ENCODE measurements at regions not wholly inside any gene's neighbourhood (a gene's known extent, or its start where the extent isn't known, plus 50 kb on each side); places are given as distances from the start of the nearest gene placed in this dataset.

DNA sequence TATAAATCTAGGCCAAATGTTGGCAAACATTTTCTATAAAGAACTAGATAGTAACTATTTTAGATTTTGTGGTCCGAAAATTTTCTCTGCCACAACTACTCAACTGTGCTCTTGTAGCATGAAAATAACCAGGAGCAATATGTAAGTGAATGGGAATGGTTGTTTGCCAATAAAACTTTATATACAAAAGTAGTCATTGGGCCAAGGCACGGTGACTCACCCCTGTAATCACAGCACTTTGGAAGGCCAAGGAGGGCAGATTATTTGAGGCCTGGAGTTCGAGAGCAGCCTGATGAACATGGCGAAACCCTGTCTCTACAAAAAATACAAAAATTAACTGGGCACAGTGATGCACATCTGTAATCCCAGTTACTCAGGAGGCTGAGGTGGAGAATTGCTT, 617.1 kb downstream of the EPM2A start:
- no peaks in the 10 kb centered on the region for H3K27me3 ChIP-seq (ENCODE audit: control insufficient read depth, insufficient read depth, low read length)
- no peak overlapping the region for H3K4me3 ChIP-seq (ENCODE audit: low read length)
- H3K36me3 ChIP-seq (ENCODE audit: control insufficient read depth, insufficient read depth, low read length): no peaks in the 10 kb centered on the region
- H3K9me3 ChIP-seq (ENCODE audit: control insufficient read depth, low read length): no peaks in the 10 kb centered on the region
- no peak overlapping the region for H3K9ac ChIP-seq (ENCODE audit: low read length)
- no peaks in the 10 kb centered on the region for H3K4me1 ChIP-seq (ENCODE audit: control insufficient read depth, insufficient read depth, low read length)

DNA sequence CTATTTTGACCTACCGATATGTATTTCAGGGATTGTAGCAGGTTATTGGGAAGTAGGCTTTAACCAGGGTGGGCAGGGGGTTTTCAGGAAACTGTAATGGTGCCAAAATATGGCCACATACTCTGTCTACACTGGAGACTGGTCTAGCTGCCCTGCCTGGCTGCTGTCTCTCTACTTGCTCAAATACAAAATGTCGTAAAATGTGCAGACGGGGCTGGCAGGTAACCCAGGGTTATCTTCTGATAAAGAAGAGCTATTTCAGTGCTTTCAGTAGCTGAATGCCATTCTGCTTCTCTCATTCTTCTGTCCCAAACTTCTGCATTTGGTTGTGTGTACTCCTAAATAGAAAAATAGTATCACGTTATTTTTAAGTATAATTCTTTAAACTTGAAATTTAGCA, 616.2 kb downstream of the EPM2A start:
- H3K4me1 ChIP-seq (ENCODE audit: control insufficient read depth, insufficient read depth, low read length): no peaks in the 10 kb centered on the region
- H3K4me3 ChIP-seq (ENCODE audit: low read length): no peak overlapping the region
- no peaks in the 10 kb centered on the region for H3K27me3 ChIP-seq (ENCODE audit: control insufficient read depth, insufficient read depth, low read length)
- no peak overlapping the region for H3K9ac ChIP-seq (ENCODE audit: low read length)
- no peaks in the 10 kb centered on the region for H3K9me3 ChIP-seq (ENCODE audit: control insufficient read depth, low read length)
- H3K36me3 ChIP-seq (ENCODE audit: control insufficient read depth, insufficient read depth, low read length): no peaks in the 10 kb centered on the region

DNA sequence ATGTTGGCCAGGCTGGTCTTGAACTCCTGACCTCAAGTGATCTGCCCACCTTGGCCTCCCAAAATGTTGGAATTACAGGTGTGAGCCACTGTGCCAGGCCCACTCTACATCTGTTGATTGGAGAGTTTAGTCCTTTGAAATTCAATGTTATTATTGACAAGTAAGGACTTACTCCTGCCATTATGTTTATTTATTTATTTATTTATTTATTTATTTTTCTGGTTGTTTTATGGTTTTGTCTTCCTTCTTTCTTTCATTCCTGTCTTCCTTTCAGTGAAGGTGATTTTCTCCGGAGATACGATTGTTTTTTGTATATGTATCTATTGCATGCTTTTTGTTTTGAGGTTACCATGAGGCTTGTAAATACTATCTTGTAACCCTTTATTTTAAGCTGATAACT, 602.6 kb downstream of the EPM2A start:
- H3K4me1 ChIP-seq (ENCODE audit: control insufficient read depth, insufficient read depth, low read length): no peaks in the 10 kb centered on the region
- H3K36me3 ChIP-seq (ENCODE audit: control insufficient read depth, insufficient read depth, low read length): no peaks in the 10 kb centered on the region
- no peaks in the 10 kb centered on the region for H3K9me3 ChIP-seq (ENCODE audit: control insufficient read depth, low read length)

DNA sequence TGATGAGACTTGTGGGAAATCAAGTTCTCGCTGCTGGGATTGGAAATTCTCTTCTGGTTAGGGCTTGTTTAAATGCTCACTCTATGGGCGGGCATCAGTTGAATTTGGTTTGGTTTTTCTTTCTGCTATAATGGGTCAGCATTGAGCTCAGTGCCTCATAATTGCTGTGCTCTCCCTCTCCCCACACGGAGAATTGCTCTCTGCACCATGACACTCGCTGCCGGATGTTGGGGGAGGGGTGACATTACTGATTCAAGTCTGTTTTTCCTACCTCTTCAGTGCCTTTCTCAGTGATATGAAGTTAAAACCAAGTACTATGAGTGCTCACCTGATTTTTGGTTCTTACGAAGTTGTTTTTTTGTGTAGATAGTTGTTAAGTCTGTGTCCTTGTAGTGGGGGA, 599.6 kb downstream of the EPM2A start:
- Histone ChIP-seq H3K4me3 (ENCODE audit: low read length) (no peak overlapping the region), H3K27me3 (ENCODE audit: control insufficient read depth, insufficient read depth, low read length) (no peaks in the 10 kb centered on the region), H3K9ac (ENCODE audit: low read length) (no peak overlapping the region), H3K36me3 (ENCODE audit: control insufficient read depth, insufficient read depth, low read length) (no peaks in the 10 kb centered on the region), H3K4me1 (ENCODE audit: control insufficient read depth, insufficient read depth, low read length) (no peaks in the 10 kb centered on the region), H3K9me3 (ENCODE audit: control insufficient read depth, low read length) (no peaks in the 10 kb centered on the region)

More for the DNA sequence above, 602.6 kb downstream of the EPM2A start:
- Histone ChIP-seq H3K4me3 (ENCODE audit: low read length) (no peak overlapping the region), H3K27me3 (ENCODE audit: control insufficient read depth, insufficient read depth, low read length) (no peaks in the 10 kb centered on the region), H3K9ac (ENCODE audit: low read length) (no peak overlapping the region)

DNA sequence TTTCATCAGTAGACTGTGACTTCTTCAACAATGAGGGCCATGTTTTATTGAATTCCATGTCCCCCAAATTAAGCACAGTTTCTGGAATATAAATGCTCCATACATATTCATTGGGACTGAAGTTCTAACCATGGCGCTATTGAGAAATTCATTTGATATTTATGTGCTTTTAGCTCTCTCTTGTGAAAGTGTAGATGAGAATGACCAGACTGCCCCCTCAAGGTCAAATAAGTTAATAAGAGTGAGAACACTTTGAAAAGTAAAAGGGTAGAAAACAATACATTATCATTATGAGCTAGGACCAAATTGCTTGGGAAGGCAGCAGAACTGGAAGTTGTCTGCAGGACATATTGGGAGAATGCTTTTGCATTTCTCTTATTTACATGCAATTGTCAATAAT, 597.9 kb downstream of the EPM2A start:
- H3K36me3 ChIP-seq (ENCODE audit: control insufficient read depth, insufficient read depth, low read length): no peaks in the 10 kb centered on the region
- H3K4me3 ChIP-seq (ENCODE audit: low read length): no peak overlapping the region
- H3K9ac ChIP-seq (ENCODE audit: low read length): no peak overlapping the region
- no peaks in the 10 kb centered on the region for H3K9me3 ChIP-seq (ENCODE audit: control insufficient read depth, low read length)
- no peaks in the 10 kb centered on the region for H3K27me3 ChIP-seq (ENCODE audit: control insufficient read depth, insufficient read depth, low read length)
- no peaks in the 10 kb centered on the region for H3K4me1 ChIP-seq (ENCODE audit: control insufficient read depth, insufficient read depth, low read length)

DNA sequence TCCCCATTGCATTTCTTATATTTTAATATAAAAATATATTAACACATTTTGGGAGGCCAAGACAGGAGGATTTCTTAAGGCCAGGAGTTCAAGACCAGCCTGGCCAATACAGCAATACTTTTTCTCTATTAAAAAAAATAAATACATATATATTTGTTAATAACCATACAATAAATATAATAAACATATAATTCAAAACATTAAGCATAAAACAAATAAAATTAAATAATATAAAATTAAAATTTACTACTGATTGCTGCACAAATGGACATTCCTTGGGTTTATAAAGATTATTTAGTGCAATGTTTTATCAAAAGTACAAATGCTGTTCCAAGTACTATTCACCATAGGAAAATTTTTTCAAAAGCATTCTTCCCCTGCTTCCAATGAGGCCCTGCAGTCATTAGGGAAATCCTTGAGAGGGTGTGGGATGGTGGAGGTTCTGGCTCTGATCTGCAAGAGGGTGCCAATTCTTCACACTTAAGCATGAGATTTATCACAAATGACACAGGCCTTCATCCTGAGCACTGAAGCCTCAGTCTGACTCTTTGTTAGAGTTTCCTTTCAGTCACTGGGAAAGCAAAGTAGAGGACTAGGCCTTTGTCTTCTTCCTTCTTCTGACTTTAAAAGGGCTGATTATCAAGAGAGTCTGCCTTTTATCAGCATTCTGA, 596.7 kb downstream of the EPM2A start:
- no peak overlapping the region for H3K9ac ChIP-seq (ENCODE audit: low read length)
- H3K9me3 ChIP-seq (ENCODE audit: control insufficient read depth, low read length): no peaks in the 10 kb centered on the region
- no peaks in the 10 kb centered on the region for H3K4me1 ChIP-seq (ENCODE audit: control insufficient read depth, insufficient read depth, low read length)
- no peaks in the 10 kb centered on the region for H3K27me3 ChIP-seq (ENCODE audit: control insufficient read depth, insufficient read depth, low read length)
- no peaks in the 10 kb centered on the region for H3K36me3 ChIP-seq (ENCODE audit: control insufficient read depth, insufficient read depth, low read length)
- H3K4me3 ChIP-seq (ENCODE audit: low read length): no peak overlapping the region

DNA sequence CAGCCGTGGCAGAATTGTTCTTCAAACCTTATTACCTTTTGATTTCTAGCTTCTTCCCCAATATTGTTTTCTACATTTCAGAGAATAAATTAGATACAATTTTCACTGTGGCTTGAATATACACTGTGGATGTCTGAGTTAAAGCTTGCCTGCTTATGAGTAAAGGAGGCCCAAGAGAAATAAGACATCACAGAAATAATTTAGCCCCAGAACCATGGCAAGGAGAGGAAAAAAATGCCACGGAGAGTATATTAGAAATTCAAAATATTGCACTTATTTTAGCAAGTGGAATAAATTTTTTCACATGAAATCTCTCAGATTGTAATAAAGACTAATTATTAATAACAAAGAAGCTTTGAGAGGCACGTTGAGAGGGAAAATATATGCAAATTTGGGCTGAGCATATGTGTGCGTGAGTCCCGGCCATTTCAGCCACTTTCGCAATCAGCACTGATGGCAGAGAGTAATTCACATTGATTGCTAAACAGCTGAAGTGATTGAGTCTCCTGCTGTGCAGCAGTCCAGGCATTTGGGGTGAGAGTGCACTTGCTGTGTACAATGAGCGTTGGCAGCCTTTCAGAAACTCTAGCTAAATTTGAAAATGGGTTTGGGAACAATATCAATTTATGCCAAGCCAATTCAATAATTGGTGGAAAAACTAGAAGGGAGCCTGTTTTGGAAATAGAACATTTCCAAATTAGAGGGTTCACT, 596.0 kb downstream of the EPM2A start:
- no peaks in the 10 kb centered on the region for H3K27me3 ChIP-seq (ENCODE audit: control insufficient read depth, insufficient read depth, low read length)
- H3K9ac ChIP-seq (ENCODE audit: low read length): no peak overlapping the region
- no peaks in the 10 kb centered on the region for H3K9me3 ChIP-seq (ENCODE audit: control insufficient read depth, low read length)
- no peaks in the 10 kb centered on the region for H3K4me1 ChIP-seq (ENCODE audit: control insufficient read depth, insufficient read depth, low read length)
- no peak overlapping the region for H3K4me3 ChIP-seq (ENCODE audit: low read length)
- H3K36me3 ChIP-seq (ENCODE audit: control insufficient read depth, insufficient read depth, low read length): no peaks in the 10 kb centered on the region

DNA sequence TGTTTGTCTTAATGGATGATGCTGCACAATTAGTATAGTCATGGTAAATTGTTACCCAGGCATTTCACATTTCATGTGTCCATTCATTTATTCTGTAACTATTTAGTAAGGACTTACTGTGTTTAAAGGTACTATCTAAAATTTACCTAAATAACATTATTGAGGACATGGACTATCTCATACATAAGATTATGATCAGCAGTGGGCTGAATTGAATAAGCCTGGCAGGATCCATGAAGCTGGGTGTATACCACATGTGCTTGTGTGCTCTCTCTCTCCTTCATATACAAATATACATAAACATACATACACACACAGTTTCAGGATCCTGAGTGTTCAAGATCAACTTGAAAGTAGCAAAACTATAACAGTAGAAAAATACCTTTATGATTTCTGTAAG, 595.4 kb downstream of the EPM2A start:
- H3K9me3 ChIP-seq (ENCODE audit: control insufficient read depth, low read length): no peaks in the 10 kb centered on the region
- no peaks in the 10 kb centered on the region for H3K27me3 ChIP-seq (ENCODE audit: control insufficient read depth, insufficient read depth, low read length)
- no peak overlapping the region for H3K9ac ChIP-seq (ENCODE audit: low read length)
- H3K4me1 ChIP-seq (ENCODE audit: control insufficient read depth, insufficient read depth, low read length): no peaks in the 10 kb centered on the region
- no peaks in the 10 kb centered on the region for H3K36me3 ChIP-seq (ENCODE audit: control insufficient read depth, insufficient read depth, low read length)
- no peak overlapping the region for H3K4me3 ChIP-seq (ENCODE audit: low read length)

DNA sequence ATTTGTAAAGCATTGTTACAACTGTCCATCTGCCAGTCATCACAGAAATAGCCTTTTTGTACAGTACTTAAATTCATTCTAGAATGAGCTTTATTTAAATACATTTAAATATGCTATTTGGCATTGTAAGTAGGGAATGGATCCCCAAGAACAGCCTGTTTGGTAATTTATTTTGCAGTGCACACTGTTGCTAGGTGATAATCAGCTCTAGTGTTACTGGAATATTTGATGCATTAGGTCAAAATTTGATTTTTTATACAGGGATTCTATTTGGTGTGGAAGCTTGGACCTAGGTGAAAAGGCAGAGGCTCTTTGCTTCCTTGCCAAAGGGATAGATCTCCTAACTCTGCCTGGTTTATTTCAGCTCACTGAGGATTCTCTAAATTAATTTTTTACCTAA, 593.7 kb downstream of the EPM2A start:
- Histone ChIP-seq H3K27me3 (ENCODE audit: control insufficient read depth, insufficient read depth, low read length) (no peaks in the 10 kb centered on the region), H3K36me3 (ENCODE audit: control insufficient read depth, insufficient read depth, low read length) (no peaks in the 10 kb centered on the region), H3K9me3 (ENCODE audit: control insufficient read depth, low read length) (no peaks in the 10 kb centered on the region), H3K9ac (ENCODE audit: low read length) (no peak overlapping the region), H3K4me1 (ENCODE audit: control insufficient read depth, insufficient read depth, low read length) (no peaks in the 10 kb centered on the region), H3K4me3 (ENCODE audit: low read length) (no peak overlapping the region)

DNA sequence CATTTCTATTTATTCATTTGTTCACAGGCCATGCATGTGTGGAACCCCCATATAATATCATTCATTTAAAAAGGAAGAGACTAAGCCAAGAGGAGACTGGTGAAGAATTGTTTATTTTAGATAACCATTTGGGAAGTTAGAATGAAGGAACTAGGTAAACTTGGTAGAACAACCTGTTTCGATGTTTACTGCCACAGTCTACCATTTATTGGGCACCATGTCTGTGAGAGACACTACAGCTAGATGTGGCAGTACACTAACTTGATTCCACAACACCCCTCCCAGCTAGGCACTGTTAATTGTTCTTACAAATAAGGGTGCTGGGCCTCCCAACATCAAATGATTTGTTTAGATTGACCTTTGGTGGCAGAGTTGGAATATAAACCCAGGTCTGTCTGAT, 592.4 kb downstream of the EPM2A start:
- Histone ChIP-seq H3K36me3 (ENCODE audit: control insufficient read depth, insufficient read depth, low read length) (no peaks in the 10 kb centered on the region), H3K9me3 (ENCODE audit: control insufficient read depth, low read length) (no peaks in the 10 kb centered on the region), H3K4me1 (ENCODE audit: control insufficient read depth, insufficient read depth, low read length) (no peaks in the 10 kb centered on the region), H3K27me3 (ENCODE audit: control insufficient read depth, insufficient read depth, low read length) (no peaks in the 10 kb centered on the region), H3K4me3 (ENCODE audit: low read length) (no peak overlapping the region), H3K9ac (ENCODE audit: low read length) (no peak overlapping the region)

DNA sequence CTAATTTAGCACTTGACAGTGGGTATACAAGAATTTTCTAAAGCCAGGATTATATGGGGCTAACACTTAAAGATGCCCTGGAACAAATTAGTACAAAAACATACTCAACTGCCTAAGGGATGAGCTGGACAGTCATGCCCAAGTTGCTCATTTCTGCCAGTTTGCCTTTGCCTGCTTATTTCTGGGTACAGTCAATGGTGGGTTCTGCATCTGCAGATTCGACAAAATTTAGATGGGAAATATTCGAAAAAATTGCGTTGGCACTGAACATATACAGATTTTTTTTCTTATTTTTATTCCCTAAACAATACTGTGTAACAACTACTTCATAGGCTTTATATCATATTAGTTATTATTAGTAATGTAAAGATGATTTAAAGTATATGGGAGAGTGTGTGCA, 591.9 kb downstream of the EPM2A start:
- Histone ChIP-seq H3K27me3 (ENCODE audit: control insufficient read depth, insufficient read depth, low read length) (no peaks in the 10 kb centered on the region), H3K9ac (ENCODE audit: low read length) (no peak overlapping the region), H3K4me1 (ENCODE audit: control insufficient read depth, insufficient read depth, low read length) (no peaks in the 10 kb centered on the region), H3K4me3 (ENCODE audit: low read length) (no peak overlapping the region), H3K36me3 (ENCODE audit: control insufficient read depth, insufficient read depth, low read length) (no peaks in the 10 kb centered on the region), H3K9me3 (ENCODE audit: control insufficient read depth, low read length) (no peaks in the 10 kb centered on the region)

DNA sequence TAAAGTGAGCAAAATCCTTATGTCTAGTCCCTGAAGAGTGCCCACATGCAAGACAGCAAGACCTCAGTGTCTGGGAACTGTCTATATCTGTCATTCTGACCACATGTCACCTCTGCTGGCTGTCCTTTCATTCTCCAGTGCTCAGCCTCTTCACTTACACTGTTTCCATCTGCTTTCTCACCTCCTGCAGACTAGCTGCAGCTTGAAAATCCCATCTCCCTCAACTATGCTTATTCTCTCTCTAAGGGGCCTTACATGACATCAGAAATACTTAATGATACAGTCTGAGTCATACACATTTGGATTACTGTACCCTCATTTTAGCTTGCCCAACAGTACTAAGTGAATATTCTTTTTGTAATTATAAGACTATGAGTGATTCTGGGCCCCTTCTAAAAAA, 587.8 kb downstream of the EPM2A start:
- no peak overlapping the region for H3K4me3 ChIP-seq (ENCODE audit: low read length)
- H3K36me3 ChIP-seq (ENCODE audit: control insufficient read depth, insufficient read depth, low read length): no peaks in the 10 kb centered on the region
- no peaks in the 10 kb centered on the region for H3K27me3 ChIP-seq (ENCODE audit: control insufficient read depth, insufficient read depth, low read length)
- no peak overlapping the region for H3K9ac ChIP-seq (ENCODE audit: low read length)
- no peaks in the 10 kb centered on the region for H3K4me1 ChIP-seq (ENCODE audit: control insufficient read depth, insufficient read depth, low read length)
- no peaks in the 10 kb centered on the region for H3K9me3 ChIP-seq (ENCODE audit: control insufficient read depth, low read length)

Measured in mucosa of stomach (tissue), 1 donor.